MM.1S (cell line): ENCODE measurements at regions not wholly inside any gene's neighbourhood (a gene's known extent, or its start where the extent isn't known, plus 50 kb on each side); places are given as distances from the start of the nearest gene placed in this dataset.

ENCODE experiments used
- DNase-seq: peaks from one replicate; pipeline ENCODE4 v3.0.0-alpha.2; 2015
- H2AFZ ChIP-seq: fragments of 300-600 bp; sonication (generic); 2 replicates; pipeline ENCODE4 v1.6.0; 2016; ENCODE audit warnings: antibody characterized with exemption, low read length
- H3F3A ChIP-seq: fragments of 300-600 bp; sonication (generic); 2 replicates; pipeline ENCODE4 v1.6.1; 2016; ENCODE audit warnings: mild to moderate bottlenecking, antibody characterized with exemption, low read length, moderate library complexity, mixed read lengths; ENCODE audit not compliant: insufficient read depth
- H3K27ac ChIP-seq: fragments of 300-600 bp; sonication (generic); 2 replicates; pipeline ENCODE4 v1.5.1; 2016; ENCODE audit warnings: mild to moderate bottlenecking, low read length
- H3K27me3 ChIP-seq: fragments of 300-600 bp; sonication (generic); replicated peaks from 2 replicates; pipeline ENCODE4 v1.6.0; 2016; ENCODE audit warnings: low read length; ENCODE audit not compliant: insufficient read depth
- H3K36me3 ChIP-seq: fragments of 300-600 bp; sonication (generic); replicated peaks from 2 replicates; pipeline ENCODE4 v1.6.1; 2016; ENCODE audit warnings: mild to moderate bottlenecking, low read length, mixed read lengths; ENCODE audit not compliant: insufficient read depth
- H3K4me1 ChIP-seq: fragments of 300-600 bp; sonication (generic); 2 replicates; pipeline ENCODE4 v1.6.1; 2016; ENCODE audit warnings: low read length, mixed read lengths
- H3K4me2 ChIP-seq: fragments of 300-600 bp; sonication (generic); 2 replicates; pipeline ENCODE4 v1.6.0; 2016; ENCODE audit warnings: low read depth, low read length
- H3K4me3 ChIP-seq: fragments of 300-600 bp; sonication (generic); 2 replicates; pipeline ENCODE4 v1.5.1; 2016; ENCODE audit warnings: low read length, mixed read lengths
- H3K79me2 ChIP-seq: fragments of 300-600 bp; sonication (generic); 2 replicates; pipeline ENCODE4 v1.6.1; 2016; ENCODE audit warnings: mixed run types, low read length, mixed read lengths
- H3K9ac ChIP-seq: fragments of 300-600 bp; sonication (generic); 2 replicates; pipeline ENCODE4 v1.6.1; 2016; ENCODE audit warnings: low read length, mixed read lengths
- H3K9me2 ChIP-seq: fragments of 300-600 bp; sonication (generic); replicated peaks from 2 replicates; pipeline ENCODE4 v1.6.1; 2016; ENCODE audit warnings: mild to moderate bottlenecking, low read length, mixed read lengths; ENCODE audit not compliant: insufficient read depth
- H3K9me3 ChIP-seq: fragments of 300-600 bp; sonication (generic); replicated peaks from 2 replicates; pipeline ENCODE4 v1.6.1; 2016; ENCODE audit warnings: mild to moderate bottlenecking, low read length, mixed read lengths; ENCODE audit not compliant: insufficient read depth
- H4K20me1 ChIP-seq: fragments of 300-600 bp; sonication (generic); 2 replicates; pipeline ENCODE4 v1.6.1; 2016; ENCODE audit warnings: mild to moderate bottlenecking, low read length, moderate library complexity, mixed read lengths; ENCODE audit not compliant: insufficient read depth
- CTCF ChIP-seq: fragments of 300-600 bp; sonication (generic); IDR thresholded peaks from 2 replicates; pipeline ENCODE4 v1.5.1; 2016; ENCODE audit warnings: antibody characterized with exemption, low read length, mixed read lengths
- EZH2 ChIP-seq: fragments of 300-600 bp; sonication (generic); optimal IDR thresholded peaks from 2 replicates; pipeline ENCODE3; 2017; ENCODE audit warnings: low read depth, mild to moderate bottlenecking, antibody characterized with exemption, low read length, mixed read lengths
- EZH2phosphoT487 ChIP-seq: fragments of 300-600 bp; sonication (generic); IDR thresholded peaks from 2 replicates; pipeline ENCODE4 v1.6.1; 2018; ENCODE audit warnings: antibody characterized with exemption, low read length

DNA sequence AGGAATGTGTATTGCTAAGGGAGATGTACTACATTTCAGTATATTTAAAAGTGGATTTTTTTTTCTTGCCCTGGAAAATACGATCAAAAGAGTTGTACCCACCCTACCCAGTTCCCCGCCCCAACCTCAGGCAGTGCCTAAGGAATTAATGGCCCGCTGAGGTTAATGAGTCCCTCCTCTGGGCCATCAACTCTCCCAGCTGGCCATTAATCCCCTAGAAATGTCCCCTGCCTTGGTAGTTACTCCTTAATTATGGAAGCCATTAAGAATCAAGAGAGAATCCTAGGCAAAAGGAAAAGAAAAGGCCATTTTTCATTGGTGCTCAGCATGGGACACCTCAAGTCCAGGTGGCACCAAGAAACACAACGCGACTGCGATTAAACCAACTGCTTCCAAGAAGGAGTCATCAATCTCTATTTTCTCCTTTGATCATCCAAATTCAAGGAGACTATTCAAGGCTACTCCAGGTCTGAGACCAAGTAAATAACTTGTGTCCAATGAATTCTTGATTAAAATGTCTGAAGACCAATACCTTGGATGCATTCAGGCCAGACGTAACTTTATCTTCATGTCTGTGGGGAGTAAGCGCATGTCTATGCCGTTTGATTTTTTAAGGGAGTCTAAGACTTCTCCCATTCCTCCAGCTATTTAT lies 1962.2 kb upstream of the WWC1 start:
- no peak overlapping the region for H3K9ac ChIP-seq
- no peaks in the 10 kb centered on the region for H3K36me3 ChIP-seq
- H4K20me1 ChIP-seq, result no peaks in the 10 kb centered on the region
- TF ChIP-seq EZH2phosphoT487 (no peak), CTCF (no peak), EZH2 (no peak)
- H2AFZ ChIP-seq, result no peak overlapping the region
- H3K4me2 ChIP-seq, result no peak overlapping the region
- H3K9me3 ChIP-seq, result no peaks in the 10 kb centered on the region
- no peaks in the 10 kb centered on the region for H3K79me2 ChIP-seq
- H3K4me3 ChIP-seq, result no peak overlapping the region
- no peaks in the 10 kb centered on the region for H3K27me3 ChIP-seq
- DNase-seq, result no peak
- no peaks in the 10 kb centered on the region for H3F3A ChIP-seq
- no peaks in the 10 kb centered on the region for H3K9me2 ChIP-seq
- H3K27ac ChIP-seq, result no peak overlapping the region
- no peaks in the 10 kb centered on the region for H3K4me1 ChIP-seq

DNA sequence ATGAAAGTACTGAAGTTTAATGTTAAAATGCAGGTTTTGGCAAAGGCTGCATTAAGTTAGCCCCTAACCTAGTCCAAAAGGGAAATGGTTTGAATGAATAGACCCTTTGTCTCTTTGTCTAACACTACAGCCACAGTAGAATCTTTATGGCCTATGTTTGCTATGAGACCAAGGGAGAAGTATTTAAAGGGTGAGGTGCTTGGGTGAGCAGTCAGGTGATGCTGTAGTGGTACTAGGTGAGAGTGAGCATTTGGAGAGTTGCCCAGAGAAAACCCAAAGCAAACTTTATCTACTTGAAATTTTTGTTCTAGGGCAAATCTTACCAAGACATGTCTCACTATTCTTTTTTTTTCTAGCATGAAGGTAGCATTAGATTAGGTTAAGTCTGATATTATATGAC lies 1961.4 kb upstream of the WWC1 start:
- no peaks in the 10 kb centered on the region for H3K36me3 ChIP-seq
- H3K79me2 ChIP-seq, result no peaks in the 10 kb centered on the region
- H4K20me1 ChIP-seq, result no peaks in the 10 kb centered on the region
- H3F3A ChIP-seq, result no peaks in the 10 kb centered on the region
- H3K9ac ChIP-seq, result no peak overlapping the region
- H3K4me2 ChIP-seq, result no peak overlapping the region
- H3K4me3 ChIP-seq, result no peak overlapping the region
- H3K4me1 ChIP-seq, result no peaks in the 10 kb centered on the region
- H3K9me3 ChIP-seq, result no peaks in the 10 kb centered on the region
- DNase-seq, result no peak
- H3K27ac ChIP-seq, result no peak overlapping the region
- no peaks in the 10 kb centered on the region for H3K9me2 ChIP-seq
- H2AFZ ChIP-seq, result no peak overlapping the region
- no peaks in the 10 kb centered on the region for H3K27me3 ChIP-seq
- TF ChIP-seq CTCF, result no peak
- TF ChIP-seq EZH2, result no peak
- no peak for TF ChIP-seq EZH2phosphoT487

GRCh38 chr5:166331521-166331920 lies 1959.9 kb upstream of the WWC1 start:
- Histone ChIP-seq H3K4me3 (no peak overlapping the region), H3K27me3 (no peaks in the 10 kb centered on the region), H3K9ac (no peak overlapping the region), H3F3A (no peaks in the 10 kb centered on the region), H3K4me2 (no peak overlapping the region), H3K36me3 (no peaks in the 10 kb centered on the region), H3K9me3 (no peaks in the 10 kb centered on the region), H3K79me2 (no peaks in the 10 kb centered on the region), H3K4me1 (no peaks in the 10 kb centered on the region), H3K27ac (no peak overlapping the region), H2AFZ (no peak overlapping the region), H3K9me2 (no peaks in the 10 kb centered on the region), H4K20me1 (no peaks in the 10 kb centered on the region)
- TF ChIP-seq CTCF (no peak), EZH2phosphoT487 (no peak), EZH2 (no peak)
- no peak for DNase-seq
